Activated CD4-positive, CD25-positive, alpha-beta regulatory T cell treated with anti-CD3 and anti-CD28 coated beads, Interleukin-2, amount 50 U/mL, for 72 hours (primary cell): ENCODE measurements at regions not wholly inside any gene's neighbourhood (a gene's known extent, or its start where the extent isn't known, plus 50 kb on each side); places are given as distances from the start of the nearest gene placed in this dataset.

Source experiments
- DNase-seq: peaks from one replicate; pipeline ENCODE4 v3.0.0; 2021

DNA sequence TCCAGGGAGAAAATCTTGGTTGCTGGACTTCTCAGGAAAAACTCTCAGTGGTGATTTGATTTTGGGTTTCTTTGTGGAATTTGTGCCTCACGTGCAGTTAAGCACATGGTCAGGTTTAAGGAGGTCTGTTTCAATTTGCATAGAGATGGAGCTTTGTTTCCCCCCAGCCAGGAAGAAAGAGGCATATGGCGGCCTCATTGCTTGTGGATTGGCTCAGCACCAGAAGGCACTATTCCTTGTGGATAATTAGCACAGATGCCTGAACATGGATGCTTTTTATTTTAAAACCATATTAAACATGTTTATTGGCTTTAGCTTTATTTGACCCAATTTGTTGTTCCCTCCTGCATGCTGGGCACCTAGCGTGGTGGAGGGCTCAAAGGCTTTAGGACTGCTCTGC is 125.1 kb upstream of the RGMA start:
- DNase-seq, result no peak

DNA sequence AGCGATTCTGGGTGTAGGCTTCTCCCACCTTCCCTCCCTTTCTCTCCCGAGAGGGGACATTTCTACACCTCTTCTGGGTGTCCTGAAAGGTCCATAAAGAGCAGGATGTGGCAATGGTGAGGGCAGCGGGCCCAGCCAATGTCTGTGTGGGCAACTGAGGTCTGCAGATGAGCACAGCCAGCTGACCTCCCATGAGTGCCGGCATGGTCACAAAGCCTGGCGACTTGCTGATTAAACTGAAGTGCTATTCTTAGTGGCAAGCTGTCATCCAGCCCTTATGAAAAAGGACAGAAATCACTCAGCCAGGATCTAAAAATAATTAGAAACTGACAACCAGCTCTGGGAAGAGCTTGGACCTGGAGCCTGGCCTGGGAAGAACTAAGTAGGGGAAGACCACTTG is 124.3 kb upstream of the RGMA start:
- no peak for DNase-seq

GRCh38 chr15:93212578-93212977 is 123.6 kb upstream of the RGMA start:
- no peak for DNase-seq

GRCh38 chr15:93210995-93211394 is 122.0 kb upstream of the RGMA start:
- DNase-seq, result no peak

DNA sequence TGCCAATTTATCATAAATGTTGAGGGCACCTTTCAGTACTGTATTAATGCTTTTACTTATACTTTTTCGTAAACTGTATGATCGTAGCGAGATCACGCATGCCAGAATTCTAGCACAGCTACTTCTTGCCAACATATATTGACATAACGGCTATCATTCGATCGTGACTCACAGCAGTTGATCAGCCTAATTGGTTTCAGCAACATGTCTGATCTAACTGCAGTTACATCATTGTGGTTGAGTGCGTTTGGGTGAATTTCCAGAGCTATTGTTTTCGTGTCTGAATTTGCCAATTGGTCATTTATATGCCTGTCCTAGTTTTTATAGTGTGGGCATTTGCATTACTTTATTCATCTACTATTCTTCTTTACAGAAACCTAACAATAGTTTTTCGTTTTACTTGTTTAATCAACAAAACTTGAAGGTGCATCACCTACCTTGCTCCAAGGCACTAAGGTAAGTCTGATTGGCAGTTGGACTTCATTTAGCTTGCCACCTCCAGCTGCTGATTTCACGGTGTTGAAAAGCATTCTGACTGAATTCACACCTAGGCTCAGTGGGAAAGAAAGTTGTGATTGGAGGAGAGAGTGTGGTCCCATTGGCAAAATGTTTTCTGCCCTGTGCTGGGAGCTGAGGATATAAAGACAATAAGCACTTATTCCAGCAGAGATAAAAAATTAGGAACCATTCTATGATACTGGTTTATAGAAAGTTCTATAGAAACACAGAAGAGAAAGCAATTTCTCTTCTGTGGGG is 120.9 kb upstream of the RGMA start:
- no peak for DNase-seq

DNA sequence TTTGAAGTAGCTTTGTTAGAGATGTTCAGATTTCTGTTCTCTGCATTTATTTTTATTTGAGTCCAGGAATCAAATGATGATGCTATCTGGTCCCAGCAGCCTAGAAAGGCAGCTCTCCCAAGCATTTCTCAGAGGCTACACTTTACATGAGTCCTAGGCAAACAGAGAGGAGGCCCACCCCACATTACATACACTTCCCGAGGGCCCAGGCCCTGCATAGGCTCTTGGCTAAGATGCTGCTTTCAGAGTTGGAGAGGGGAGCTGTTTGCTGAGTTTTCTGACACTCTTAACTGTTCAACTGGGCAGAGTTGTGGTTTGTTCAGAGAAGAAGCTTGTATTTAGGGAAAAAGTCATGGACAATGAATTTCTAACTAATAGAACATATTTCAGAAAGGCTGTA is 117.9 kb upstream of the RGMA start:
- DNase-seq, result no peak

GRCh38 chr15:93205413-93205812 is 116.4 kb upstream of the RGMA start:
- no peak for DNase-seq

GRCh38 chr15:93203036-93203435 is 114.0 kb upstream of the RGMA start:
- DNase-seq, result no peak

DNA sequence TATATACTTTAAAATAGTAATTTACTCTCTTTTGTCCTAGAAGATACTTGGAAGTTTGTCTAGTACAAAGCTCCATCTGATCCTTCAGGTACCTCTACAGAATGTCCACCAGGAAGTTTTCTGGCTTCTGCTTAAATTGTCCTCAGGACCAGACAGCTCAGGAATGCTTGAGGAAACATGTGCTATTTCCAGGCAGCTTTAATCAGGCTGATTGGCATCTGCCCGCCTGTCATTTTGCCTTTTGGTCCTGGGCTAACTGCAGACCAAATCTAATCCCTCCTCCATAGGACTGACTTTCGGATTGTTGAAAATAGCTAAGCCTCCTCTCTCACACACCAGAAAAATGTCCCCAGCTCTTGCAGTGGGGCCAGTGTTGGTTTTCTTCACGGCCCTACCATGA is 113.4 kb upstream of the RGMA start:
- DNase-seq, result no peak

DNA sequence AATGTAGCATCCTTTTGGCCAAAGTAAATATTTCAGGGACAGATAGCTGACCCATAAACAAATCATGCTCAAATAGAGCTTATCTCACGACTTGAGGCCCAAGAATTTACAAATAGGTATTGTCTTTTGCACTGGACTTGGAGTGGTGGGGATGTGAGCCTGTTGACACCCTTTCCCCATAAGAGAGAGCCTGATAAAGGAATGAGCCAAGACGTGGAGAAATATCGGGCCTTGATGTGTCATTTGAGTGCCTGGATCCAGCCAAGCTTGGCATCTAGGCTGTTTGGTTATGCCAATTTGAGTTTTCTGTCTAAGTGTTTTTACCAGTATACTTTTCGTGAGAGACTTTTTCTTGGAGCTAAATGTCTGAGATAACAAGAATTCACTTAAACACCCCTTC is 112.9 kb upstream of the RGMA start:
- DNase-seq, result no peak

DNA sequence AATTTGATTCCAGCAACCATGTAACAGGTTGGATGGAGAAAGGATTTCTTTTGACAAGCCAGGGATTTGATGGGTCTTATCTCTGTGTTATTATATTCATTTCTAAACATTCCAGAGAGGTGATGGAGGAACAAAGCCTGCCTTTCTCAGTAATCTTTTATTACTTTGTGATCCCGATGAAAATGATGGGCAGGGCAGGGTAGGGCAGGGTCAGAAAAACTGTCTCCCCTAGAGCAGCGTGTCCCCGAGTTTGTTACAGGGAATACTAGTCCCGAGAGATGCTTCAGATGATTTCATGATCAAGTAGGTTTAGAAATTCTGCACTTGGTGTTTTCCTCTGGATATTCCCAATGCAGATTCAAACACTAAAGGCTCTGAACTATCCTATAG is 111.8 kb upstream of the RGMA start:
- DNase-seq, result no peak

- DNase-seq, result no peak
Measured at GRCh38 chr15:93200081-93200836, 111.2 kb upstream of the RGMA start.

GRCh38 chr15:93196135-93196670 is 107.2 kb upstream of the RGMA start:
- DNase-seq, result no peak

DNA sequence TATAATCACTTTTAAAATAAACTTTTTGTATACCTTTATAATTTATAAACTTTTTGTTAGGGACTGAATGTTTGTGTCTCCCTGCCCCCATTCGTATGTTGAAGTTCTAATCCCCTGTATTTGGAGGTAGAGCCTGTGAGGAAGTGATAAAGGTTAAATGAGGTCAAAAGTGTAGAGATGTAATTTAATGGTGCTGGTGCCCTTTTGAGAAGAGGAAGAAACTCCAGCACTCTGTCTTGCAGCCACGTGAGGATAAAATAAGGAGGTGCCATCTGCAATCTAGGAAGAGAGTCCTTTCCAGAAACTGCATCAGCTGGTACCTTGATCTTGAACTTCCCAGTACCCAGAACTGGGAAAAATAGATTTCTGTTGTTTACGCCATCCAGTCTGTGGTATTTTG is 106.1 kb upstream of the RGMA start:
- no peak for DNase-seq

DNA sequence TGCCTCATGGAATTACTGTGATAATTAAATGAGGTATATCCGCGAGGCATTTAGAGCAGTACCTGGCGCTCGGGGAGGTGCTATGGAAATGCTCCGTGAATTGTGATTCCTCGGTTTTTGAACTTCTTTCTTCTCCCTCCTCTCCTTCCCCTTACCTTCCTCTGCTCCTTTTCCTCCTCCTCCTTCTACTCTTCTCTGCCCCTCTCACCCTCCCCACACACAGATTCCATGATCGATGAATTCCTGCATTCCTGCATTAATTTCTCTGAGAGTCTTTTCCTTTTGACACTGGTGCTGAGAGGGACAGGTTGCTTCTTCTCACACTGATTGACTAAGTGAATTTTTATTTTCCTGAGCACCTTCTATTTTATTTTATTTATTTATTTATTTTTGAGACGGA is 101.2 kb upstream of the RGMA start:
- DNase-seq, result no peak

DNA sequence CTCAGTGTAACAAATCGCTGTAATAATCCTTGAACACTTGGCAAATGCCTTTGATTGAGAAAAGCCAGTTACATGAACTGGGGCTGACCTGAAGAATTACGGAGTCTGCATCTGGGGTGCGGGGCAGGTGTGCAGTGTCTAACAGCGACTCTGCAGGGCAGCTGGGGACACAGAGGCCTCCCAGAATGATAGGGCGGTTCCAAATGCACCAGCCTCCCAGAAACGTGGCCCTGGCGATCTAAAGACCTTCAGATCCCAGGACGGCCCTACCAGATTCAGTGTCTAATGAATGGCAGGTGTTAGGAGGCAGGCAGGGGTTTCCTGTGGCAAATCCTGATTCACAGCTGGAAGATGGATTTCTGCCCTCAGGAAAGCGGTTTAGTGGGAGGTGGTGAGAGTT is 100.5 kb upstream of the RGMA start:
- no peak for DNase-seq

DNA sequence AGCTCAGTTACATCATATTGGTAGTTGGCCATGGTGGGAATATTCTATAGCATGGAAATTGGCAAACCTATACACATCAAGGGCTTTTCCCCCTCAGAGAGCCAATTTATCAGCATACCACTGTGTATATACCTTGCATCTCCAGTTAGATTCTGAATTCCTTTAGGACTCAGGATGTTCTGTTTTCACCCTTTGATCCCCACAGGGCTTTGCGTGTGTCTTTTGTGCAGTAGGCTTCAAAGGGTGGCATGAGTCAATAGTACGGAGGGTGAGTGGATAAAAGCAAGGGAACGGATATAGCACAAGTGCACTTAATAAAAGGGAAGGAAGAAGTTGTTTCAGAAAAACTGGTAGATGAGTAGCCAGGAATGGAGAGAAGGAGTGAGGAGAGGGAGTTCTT is 99.2 kb upstream of the RGMA start:
- no peak for DNase-seq

DNA sequence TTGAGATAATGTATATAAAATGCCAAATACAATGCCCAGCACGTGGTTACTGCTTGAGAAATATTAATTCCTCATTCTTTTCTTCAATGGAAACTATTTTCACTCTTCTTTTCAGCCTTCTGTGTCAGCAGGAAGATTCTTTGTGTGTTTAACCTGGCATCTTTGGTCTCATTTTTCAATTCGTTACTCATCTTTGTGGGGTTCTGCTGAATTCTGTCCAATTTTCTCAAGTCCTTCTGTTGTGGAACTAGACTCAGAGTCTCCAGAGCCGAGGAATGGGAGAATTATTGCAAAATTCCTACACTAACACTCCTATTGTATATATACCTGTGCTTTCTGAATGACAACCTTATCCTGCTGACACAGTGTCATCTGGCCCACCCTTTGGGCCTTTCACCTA is 96.8 kb upstream of the RGMA start:
- DNase-seq, result no peak

GRCh38 chr15:93182703-93183205 is 93.7 kb upstream of the RGMA start:
- DNase-seq, result no peak

DNA sequence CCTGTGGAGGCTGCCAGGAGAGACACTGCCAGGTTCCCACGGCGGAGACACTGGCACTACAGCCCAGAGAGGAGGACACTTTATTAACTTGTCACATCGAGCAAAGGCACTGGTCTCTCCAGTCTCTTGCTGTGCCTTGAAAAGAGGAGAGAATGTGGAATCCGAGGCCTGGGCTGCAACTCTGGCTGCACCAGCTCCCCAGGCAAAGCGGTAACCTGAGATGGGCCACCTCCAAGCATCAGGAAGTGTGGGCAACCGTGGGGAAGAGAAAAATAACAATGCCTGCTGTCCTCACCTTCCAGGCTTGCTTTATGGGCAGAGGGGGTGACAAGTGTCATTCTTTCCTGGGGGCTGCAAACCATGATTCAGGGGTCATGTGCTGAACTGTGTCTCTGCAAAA is 91.6 kb upstream of the RGMA start:
- no peak for DNase-seq

GRCh38 chr15:93180128-93180527 is 91.1 kb upstream of the RGMA start:
- no peak for DNase-seq

DNA sequence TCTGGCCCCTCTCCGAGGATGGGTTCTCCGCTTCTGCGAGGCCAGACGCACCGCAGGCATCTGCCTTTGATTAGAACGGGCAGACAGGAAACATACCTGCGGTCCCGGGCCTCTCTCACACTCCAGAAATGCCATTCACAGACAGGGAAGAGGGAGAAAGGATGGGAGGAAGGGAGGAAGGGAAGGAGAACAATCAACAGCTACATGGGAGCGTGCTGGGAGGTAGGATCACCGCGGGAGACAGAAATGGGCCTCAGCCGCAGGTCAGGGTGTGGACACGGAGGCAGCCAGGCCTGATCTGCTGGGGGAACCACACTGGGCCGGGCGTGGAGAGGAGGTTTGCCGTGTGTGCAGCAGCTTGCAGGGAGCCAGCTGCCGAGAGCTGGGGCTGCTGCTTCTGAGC is 90.7 kb upstream of the RGMA start:
- DNase-seq, result no peak

DNA sequence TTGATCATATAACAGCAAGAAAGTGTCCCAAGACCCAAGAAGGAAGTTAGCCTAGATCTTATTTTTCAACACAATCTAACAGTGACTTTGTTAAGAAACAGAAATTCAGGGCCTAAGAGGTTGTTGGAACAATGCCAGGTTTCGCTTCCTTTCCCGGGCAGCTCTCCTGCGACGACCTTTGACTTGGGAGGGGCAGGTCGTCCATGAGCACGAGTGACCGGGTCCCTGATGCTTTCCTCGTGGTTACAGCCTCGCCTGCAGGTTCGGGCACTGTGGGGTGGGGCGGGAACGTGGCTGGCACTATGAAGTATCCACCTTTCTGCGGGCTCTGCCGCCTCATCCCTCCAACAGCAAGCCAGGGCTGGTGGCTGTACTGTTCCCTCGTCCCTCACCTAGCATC is 90.1 kb upstream of the RGMA start:
- no peak for DNase-seq

DNA sequence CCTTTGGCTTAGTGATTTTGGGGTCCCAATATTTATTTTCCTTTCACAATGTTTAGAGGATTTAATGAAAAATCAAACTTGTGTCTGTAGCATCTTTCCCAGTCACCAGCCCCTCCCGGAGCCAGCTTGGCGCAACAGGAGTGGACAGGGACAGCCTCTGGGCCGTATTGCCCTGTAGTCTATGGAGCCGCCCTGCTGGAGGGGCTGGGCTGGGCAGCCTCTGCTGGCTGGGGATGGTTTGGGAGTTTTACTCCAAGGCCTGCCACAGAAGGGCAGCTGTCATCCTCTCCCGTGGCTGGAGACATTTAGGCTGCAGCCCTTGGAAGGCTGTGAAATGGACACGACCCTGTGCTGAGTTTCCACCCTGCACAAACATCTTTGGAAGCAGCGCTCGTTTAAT is 89.4 kb upstream of the RGMA start:
- DNase-seq, result no peak
